ENCODE measurements at regions not wholly inside any gene's neighbourhood (a gene's known extent, or its start where the extent isn't known, plus 50 kb on each side); places are given as distances from the start of the nearest gene placed in this dataset.

DNA sequence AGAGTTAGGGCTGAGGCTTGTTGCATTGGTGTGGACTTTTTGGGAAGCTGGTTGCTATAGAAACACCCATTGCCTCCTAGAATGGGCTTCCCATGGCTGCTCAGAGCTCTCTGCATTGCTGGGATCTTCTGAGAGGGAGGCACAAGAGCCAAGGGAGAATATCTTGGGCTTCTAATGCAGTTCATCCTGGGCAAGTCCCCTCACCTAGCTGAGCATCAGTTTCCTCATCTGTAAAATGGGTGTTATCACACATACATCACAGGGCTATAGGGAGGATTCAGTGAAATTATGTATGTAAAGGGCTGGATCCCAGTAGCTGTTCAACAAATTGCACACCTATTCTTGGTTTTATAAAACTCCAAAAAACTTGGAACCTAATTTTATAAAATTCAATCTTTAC lies 106.1 kb upstream of the ALDH1B1 start:
- intact Hi-C loops (cut with micrococcal nuclease): no loop called here

DNA sequence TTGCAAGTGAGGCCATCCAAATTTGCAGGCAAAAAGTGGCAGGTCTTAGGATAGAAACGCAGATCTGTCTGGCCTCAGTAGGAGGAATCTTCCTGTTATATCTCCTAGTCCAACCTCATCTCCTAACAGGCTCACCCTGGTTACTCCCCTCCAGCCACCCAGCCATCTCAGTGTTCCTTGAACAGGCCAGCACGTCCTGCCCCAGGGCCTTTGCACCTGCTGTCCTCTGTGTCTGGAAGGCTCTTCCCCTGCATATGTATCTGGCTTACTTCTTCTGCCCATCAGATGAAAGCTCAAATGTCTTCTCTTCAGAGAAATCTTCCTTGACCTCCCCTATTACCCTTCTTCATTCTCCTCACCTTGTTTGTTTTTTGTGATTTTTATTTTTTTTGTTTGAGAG lies 107.3 kb upstream of the ALDH1B1 start:
- intact Hi-C loops (cut with micrococcal nuclease): no loop called here

DNA sequence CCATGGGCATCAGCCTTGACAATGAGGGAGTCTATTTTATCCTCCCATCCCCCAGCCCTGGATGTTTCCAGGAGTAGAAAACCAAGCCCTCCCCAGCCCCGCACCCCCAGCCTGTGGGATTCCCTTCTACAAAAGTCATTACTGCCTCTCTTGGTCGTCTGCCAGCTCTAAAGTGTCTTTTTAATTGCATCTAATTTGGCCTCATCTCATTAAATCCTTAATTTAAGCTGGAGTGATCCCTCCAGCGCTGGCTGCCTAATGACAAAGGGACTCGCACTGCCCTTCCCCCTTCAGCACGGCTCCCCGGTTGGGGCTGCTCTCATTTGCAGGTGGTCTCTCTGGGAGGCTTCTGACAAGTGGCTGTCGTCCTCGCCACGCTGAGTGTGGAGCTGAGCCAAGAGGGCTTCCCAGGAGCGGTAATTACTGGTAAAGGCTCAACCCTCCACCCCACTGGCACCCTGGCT lies 107.9 kb upstream of the ALDH1B1 start:
- intact Hi-C loops (cut with micrococcal nuclease): no loop called here

DNA sequence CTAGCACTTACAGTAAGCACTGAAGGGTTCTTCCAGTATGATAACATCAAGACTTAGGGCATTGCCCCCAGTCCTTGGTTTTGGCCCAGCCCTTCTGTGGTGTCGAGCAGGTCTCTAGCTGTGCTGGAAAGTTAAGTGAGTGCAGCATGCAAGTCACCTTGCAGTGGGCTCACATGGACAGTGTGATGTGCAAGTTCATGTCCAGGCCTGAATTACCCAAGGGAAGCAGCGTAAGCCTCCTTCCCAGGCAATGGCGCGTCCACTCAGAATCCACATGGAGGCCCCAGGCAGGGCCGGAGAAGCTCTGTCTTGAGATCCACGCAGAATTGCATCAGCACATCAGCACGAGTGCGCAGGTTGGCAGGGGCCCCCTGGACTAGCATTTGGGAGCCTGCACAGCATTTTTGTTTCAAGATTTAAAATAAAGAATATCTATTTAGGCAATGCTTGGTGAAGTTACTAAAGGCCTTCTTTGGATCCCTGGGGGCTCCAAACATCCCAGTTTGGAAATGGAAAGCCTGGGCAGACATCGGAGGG lies 108.4 kb upstream of the ALDH1B1 start:
- intact Hi-C loops (cut with micrococcal nuclease): no loop called here

DNA sequence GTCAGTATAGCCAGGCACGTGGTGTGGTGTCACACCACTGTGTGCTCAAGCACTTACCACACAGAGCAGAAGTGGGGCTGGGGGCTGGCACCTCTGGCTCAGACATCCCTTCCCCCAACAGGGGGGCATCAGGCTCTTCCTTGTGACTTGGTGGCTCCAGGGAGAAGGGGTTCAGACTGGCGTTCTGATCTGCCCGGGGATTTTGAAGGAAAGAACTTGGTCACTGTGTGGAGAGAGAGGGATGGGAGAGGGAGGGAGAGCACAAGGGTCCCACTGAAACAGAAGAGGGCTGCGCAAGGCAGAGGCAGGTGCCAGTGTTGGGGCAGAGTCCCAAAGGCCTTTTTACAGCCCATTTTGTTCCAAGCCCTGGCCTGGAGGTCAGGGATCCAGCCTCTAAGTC lies 109.7 kb upstream of the ALDH1B1 start:
- intact Hi-C loops (cut with micrococcal nuclease): no loop called here

DNA sequence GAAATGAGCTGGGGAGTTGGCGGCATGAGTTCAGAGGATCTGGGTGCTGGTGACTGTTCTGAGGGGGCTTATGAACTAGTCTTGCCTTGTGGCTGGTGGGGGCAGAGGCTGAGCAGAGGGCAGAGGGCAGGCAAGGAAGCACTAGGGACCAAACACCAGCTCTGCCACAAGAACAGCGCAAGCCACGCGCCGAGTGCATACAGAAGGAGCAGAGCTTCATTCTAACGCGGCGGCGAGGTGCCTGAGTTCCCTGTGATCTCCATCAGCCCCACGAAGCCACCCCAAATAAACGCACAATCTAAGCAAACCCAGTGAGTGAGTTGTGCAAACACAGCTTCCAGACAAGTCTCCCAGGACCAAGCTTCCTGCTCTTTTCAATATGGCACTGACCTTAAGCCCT lies 110.6 kb upstream of the ALDH1B1 start:
- intact Hi-C loops (cut with micrococcal nuclease): no loop called here

DNA sequence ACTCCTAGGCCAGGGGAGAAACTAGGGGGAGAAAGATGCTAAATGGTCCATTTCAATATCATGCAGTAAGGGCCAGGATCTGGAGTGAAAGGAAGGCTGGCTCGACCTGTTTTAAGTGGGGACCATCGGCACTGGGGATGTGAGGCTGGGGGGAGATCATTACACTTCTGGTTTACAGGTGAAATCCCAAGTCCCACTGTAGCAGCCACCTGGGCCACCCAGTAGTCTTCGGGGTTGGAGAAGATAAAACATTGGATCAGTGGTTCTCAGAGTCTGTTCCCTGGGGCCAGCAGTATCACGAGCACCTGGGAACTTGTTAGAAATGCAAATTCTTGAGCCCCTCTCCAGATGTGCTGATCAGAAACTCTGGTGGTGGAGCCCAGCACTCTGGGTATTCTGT lies 111.3 kb upstream of the ALDH1B1 start:
- intact Hi-C loops (cut with micrococcal nuclease): no loop called here

DNA sequence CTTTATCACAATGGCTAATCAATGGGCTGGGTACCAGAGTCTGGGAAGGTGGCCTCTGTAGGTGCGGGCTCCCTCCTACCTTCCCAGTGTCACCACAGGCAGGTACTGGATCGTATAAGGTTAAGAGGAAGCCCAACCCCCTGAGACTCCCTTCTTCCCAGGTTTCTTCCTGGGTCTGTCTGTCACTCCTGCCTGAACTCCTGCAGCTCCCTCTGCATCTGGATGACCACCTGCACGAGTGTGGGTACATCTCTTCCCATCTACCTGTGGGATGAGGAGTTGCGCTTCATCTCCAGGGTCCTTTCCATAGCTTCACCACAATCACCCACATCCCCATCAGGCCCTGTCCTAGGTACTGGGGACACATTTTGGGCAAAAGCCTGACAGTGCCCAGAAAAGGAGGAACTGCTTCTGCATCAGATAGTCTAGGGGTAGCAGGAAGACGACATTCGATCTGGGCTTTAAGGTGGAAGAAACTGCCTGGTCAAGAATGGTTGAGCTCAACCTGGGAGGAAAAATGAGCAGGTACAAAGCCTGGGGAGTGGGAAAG lies 112.2 kb upstream of the ALDH1B1 start:
- intact Hi-C loops (cut with micrococcal nuclease): no loop called here

DNA sequence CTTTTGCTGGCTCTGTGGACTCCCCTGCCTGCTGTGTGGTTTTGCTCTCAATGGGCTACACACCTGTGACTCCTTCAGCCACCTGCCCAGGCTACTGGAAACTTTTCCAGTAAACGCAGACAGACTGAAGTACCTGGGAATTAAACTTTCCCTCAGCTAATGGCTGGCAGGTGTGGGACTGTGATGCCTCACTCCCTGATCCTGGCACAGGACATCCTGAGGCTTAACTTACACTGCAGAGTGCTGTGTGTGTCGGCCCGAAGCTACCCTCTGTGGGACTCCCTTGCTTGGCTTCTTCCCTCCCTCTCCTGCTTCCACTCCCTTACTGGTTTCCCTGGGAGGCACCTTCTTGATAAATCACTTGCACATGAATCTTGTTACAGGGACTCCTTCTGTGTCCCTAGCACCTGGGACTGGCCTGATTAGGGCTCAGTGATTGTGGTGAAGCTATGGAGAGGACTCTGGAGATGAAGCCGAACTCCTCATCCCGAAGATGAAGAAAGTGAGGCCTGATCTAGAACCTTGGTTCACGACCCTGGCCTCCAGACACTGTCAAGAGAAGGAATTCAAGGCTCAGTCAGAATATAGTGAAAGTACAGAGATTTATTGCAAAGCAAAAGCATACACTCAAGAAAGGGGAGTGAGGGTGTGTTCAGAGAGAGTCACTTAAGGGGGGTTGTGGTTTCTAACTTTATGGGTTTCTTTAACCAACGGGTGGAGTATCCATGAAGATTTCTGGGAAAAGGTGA lies 113.4 kb upstream of the ALDH1B1 start:
- intact Hi-C loops (cut with micrococcal nuclease): no loop called here

DNA sequence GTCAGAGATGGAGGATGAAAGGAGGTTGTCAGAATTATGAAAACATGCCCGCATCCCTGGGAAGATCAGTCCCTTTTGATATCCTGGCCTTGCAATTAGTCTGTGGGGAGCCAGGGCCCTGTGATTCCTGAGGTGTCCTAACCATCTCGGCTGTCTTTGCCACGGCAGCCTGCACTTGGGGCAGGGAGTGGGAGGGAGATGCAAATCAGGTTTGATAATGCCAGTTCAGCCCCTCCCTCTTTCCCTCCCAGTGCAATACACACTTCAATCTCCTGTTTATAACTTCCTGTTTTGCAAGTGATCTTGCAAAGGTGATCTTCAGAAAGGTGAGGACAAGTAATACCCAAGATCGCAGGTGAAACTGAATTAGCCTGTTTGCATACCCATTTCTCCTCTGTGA lies 114.0 kb upstream of the ALDH1B1 start:
- intact Hi-C loops (cut with micrococcal nuclease): no loop called here

DNA sequence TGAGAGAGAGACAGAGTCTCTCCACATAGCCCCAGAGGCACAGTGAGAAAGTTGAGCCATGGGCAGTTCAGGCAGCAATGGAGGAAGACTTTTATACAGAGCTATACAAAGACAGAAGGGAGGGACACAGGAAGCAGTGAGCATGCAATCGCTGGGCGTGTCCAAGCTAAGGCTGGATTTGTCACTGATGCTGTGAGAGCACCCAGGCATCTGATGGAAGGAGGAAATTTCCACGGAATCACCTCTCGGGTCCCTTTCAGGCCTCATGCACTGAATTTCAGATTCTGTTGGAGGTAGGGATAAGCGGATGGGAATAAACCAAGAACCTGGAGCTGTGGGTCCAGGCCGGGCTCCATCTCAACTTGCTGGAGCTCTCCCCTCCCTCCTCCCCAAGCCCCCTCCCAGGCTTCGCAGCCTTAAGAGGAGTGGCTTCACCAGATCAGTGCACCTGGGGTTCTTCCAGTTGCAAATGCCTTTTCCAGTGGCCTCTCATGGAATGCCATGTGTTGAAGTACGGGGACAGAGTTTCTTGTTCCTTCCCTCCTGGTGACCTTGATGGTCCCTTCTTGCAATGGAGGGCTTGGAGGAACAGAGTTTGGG lies 114.8 kb upstream of the ALDH1B1 start:
- intact Hi-C loops (cut with micrococcal nuclease): no loop called here

DNA sequence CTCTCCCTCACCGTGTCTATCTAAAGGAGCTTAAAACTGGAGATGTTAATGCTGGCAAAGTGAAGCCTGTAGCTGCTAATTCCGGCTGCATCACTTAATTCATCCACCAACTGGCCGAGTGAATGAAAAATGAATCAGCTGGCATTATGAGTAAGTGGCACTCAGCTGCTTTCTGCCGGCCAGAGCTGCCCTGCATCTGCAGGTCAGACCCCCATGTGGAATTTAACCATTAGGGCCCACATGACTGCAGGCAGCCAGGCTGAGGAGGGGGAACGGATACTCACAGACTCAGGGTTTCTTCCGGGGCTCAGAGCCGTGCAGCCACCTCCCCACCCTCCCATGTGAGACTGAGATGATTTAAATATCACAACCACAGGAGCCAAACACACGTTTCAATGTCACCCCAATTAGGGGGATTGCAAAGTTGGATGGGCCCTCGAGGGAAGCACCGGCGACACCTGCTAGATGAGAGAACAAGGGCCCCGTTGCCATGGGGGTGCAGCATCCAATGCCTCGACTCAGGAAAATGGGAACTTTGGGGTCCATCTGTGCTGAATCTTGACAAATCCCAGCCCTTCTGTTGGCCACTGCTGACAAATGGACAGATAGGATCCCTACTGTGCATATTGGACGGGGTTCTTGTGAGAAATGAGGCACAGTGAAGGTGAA lies 115.6 kb upstream of the ALDH1B1 start:
- intact Hi-C loops (cut with micrococcal nuclease): no loop called here

DNA sequence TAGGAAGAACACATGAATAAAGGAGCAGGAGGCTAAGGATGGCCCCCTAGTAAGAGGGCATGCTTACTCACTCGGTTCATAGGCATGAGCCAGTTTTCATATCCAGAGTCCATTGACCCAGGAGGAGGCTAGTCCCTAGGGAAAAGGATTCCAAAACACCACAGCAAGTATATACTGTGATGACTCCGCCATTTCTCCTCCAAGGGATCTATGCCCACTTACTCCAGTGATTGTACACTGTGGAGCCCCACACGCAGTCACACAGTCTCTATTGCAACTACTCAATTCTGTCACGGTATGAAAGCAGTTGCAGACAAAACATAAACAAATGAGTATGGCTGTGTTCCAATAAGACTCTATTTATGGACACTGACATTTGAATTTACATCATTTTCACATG lies 117.7 kb upstream of the ALDH1B1 start:
- intact Hi-C loops (cut with micrococcal nuclease): no loop called here

DNA sequence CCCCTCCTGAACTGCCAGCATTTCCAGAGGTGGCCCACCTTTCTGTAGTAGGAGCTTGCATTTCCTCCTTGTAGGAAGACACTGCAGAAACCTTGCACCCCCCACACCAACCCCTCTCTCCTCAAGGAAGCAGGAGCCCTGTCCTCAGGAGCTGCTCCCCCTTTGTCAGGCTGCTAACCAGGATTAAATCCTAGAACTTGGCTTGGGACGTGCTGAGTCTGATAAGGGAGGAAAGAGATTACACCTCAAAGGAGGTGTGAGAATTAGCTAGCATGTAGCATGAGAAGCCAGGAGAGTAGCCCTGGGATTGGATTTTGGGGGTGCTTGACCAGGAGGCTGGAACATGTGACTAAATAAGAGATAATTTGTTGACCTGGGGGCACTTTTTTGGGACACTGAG lies 119.8 kb upstream of the ALDH1B1 start:
- intact Hi-C loops (cut with micrococcal nuclease): no loop called here

DNA sequence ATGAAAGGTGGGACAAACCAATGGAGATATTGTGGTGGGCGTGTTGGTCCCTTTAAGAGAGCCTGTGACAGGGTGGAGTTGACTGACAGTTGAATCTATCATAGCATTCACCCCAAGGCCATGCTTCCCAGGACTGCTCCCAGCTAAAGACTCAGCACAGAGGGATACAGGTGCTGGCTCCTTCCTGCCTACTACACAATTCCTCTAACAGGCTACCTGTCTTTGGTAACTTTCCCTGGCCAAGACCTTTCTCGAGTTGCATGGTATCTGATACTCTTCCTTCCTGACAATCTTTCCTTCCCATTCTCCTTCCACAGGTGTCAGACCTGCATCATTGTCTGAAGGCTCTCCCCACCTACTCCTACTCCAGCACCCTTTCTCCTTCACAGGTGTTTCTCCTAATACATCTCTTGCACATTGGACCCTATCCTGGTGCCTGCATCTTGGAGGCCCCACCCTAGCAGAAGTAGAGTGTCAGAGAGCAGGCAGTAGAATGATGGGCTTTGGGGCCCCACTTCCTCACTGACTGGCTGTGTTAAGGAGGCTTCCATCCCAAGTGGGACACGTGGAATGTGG lies 120.7 kb upstream of the ALDH1B1 start:
- intact Hi-C loops (cut with micrococcal nuclease): no loop called here

DNA sequence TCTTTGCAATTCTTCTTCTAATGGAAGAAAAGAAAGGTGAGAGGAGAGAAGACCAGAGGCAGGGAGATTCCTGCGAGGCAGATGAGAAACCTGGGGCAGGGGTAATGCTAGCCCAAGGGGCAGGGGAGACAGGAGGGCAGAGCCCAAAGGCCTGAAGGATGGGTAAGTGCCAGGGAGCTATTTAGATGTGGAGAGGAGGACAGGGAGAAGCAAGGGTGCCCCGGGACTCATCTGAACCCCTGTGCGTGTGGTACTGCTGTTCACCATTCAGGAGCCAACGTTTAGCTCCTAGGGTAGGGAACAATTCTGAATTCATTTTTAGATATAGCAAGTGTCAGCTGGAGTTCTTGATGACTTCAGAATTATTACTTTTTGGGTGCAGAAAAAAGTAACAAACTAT lies 122.7 kb upstream of the ALDH1B1 start:
- intact Hi-C loops (cut with micrococcal nuclease): no loop called here

DNA sequence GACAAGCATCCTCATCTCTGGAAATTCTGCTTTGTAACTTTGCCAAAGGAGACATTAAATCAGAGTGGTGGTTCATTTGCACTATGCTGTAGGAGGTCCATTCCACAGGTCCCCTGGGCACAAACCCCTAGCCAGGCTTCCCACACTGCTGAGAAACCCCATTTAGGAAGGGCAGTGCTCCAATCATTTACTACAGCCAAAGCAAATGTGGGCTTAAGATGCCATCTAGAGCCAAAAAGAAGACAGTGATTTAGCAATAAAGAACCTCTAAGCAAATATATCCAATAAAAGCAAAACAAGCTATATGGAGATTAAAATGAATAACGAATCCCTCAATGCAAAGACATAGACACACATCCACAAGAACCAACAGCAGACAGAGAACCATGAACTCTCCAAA lies 129.0 kb upstream of the ALDH1B1 start:
- intact Hi-C loops (cut with micrococcal nuclease): no loop called here

DNA sequence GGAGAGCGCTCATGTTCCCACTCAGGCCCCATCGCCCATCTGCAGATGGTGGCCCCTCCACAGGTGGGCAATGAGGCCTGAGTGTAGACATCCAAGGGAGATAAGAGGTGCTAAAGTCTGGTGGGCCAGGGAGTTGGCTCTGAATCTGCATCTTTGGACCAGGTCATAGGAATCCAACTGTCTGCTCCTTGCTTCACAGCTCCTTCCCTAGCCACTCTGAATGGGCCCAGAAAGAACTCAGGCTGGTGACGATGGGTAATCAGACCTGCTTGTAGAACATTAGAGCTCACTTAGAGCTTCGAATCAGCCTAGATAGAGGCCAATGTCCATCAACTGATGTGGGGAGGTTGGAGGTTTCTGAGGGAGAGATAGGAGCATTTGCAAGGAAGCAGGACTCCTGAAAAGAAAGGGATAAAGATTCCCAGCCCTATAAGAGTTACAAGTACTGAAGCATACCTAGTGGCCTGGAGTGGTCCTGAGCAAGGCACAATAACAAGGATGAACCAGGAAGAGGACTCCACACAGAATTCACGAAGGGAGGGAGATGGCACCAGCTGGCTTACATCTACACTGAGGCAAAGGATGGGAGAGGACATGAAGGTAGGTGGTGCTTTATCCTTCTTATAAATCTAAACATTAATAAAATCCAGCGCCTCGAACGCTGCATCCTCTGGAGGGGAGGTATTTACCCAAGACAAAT lies 132.8 kb upstream of the ALDH1B1 start:
- intact Hi-C loops (cut with micrococcal nuclease): no loop called here

DNA sequence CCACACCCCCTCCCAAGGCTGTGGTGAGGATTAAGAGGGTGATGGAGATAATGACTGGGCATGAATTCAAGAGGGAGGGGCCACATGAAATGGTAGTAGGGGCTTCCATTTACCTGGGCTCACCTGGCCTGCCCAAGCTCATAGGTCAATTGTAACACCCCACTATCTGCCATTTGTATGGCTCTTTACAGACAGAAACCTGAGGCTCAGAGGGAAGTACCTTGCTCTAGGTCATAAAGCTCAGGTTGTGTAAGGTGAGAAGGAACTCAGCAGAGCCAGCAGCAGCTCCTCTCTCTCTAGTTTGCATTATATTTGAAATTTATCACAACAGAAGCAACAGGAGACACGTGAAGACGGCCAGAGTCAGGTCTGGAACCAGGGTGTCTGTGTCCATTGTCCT lies 133.4 kb upstream of the ALDH1B1 start:
- intact Hi-C loops (cut with micrococcal nuclease): no loop called here

DNA sequence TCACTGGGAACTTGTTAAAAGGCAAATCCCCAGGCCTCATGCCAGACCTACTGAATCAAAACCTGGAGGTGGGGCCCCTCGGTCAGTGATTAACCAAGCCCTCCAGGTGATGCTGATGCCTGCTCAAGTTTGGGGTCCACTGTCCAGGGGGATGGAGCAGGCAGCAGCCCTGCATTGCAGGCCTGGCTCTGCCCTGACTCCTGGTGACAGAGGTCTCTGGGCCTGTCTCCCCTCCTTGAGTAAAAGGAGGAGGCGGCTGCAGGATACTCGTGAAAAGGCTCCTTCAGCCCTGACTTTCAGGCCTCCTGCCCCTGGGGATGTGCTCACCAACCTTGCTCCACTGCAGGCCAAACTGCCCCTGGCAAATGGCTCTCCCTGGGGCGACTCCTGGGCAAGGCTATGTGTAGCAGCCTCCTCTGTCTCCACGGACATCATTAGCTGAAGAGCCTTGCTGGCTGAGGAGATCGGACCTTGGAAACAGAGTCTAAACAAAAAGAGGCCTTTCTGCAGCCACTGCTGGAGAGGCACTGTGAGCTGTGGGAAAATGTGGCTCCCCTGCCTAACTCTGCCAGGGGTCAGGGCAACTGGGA lies 134.8 kb upstream of the ALDH1B1 start:
- intact Hi-C loops (cut with micrococcal nuclease): no loop called here

DNA sequence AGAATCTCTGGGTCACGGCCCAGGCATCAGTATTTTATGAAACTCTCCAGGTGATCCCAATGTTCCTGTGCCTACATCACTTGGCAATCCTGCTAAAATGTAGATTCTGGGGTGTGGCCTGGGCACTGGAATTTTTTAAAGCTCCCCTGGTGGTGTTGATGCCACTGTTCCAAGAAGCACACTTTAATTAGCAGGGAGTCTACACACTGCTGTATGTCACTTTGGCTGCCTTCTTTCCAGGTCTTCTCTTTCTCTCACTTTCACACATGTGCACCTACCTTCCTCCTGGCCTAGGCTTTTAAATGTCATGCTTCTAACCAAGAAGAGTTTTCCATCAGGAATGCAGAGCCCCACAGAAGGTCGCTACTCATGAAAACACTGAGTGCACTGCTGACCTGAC lies 136.0 kb upstream of the ALDH1B1 start:
- intact Hi-C loops (cut with micrococcal nuclease): no loop called here

All from T-helper 2 cell treated with Interferon-gamma antibody and Interleukin-4, amounts not matched to agents 100 ng/mL and 5 ng/mL, for 36 hours (primary cell).